Esophagus squamous epithelium (tissue), 5 donors: ENCODE measurements at regions not wholly inside any gene's neighbourhood (a gene's known extent, or its start where the extent isn't known, plus 50 kb on each side); places are given as distances from the start of the nearest gene placed in this dataset.
"Not testable (repeated sequence)": the region's sequence is repeated elsewhere in the genome, so short reads cannot be mapped to it uniquely, and the experiment has no call there.

ENCODE experiments used
- DNase-seq: peaks from one replicate; lab custom pipeline; 2025; lab: John Stamatoyannopoulos, UW
- H3K27ac ChIP-seq, 4 donors: fragments of 200-600 bp; sonication (generic); one replicate each; pipeline ENCODE4 v1.5.1; 2016 to 2019; ENCODE audit warnings: mild to moderate bottlenecking in 1 of 4
- H3K27me3 ChIP-seq, 4 donors: fragments of 200-600 bp; sonication (generic); 1 replicate in 3 of 4; 2 replicates in 1 of 4; pipeline versions ENCODE4 v1.5.1 to v1.6.0; 2017 to 2021; ENCODE audit warnings: antibody characterized with exemption in 1 of 4
- H3K36me3 ChIP-seq, 3 donors: fragments of 200-600 bp; sonication (generic); one replicate each; pipeline ENCODE4 v1.5.1; 2016 to 2019
- H3K4me1 ChIP-seq, 3 donors: fragments of 200-600 bp; sonication (generic); one replicate each; pipeline ENCODE4 v1.5.1; 2017 to 2019
- H3K4me3 ChIP-seq, 4 donors: fragments of 200-600 bp; sonication (generic); 1 replicate in 3 of 4; 2 replicates in 1 of 4; pipeline ENCODE4 v1.5.1; 2016 to 2019; ENCODE audit warnings: mild to moderate bottlenecking in 2 of 4, moderate library complexity in 1 of 4
- H3K9me3 ChIP-seq, 3 donors: fragments of 200-600 bp; sonication (generic); one replicate each; pipeline ENCODE4 v1.5.1; 2016 to 2019
- CTCF ChIP-seq, 6 experiments: fragments of 450-650 bp in 4 of 6; fragments of 200-600 bp in 2 of 6; sonication (generic) in 2 of 6; IDR thresholded peaks; one replicate each; pipeline ENCODE4 v1.5.1; 2016 to 2019; ENCODE audit warnings: antibody characterized with exemption in 6 of 6, mild to moderate bottlenecking in 4 of 6, moderate library complexity in 4 of 6
- POLR2A ChIP-seq, 4 donors: fragments of 450-650 bp; IDR thresholded peaks; one replicate each; pipeline ENCODE4 v1.6.1; 2017; ENCODE audit warnings: antibody characterized with exemption in 4 of 4, mild to moderate bottlenecking in 4 of 4, moderate library complexity in 3 of 4
- WGBS, 2 donors: methylation state at CpG; one replicate each; pipeline ENCODE4 v1.1.5; 2018; 5-methylcytosine and 5-hydroxymethylcytosine counted together
- intact Hi-C: fragments of 100-400 bp; cut with DNase I; formaldehyde crosslinking; loops from one replicate; pipeline ENCODE4 v1.15.0; 2022
- donor health status: DM: yes; HTN: yes; CAD: no.

DNA sequence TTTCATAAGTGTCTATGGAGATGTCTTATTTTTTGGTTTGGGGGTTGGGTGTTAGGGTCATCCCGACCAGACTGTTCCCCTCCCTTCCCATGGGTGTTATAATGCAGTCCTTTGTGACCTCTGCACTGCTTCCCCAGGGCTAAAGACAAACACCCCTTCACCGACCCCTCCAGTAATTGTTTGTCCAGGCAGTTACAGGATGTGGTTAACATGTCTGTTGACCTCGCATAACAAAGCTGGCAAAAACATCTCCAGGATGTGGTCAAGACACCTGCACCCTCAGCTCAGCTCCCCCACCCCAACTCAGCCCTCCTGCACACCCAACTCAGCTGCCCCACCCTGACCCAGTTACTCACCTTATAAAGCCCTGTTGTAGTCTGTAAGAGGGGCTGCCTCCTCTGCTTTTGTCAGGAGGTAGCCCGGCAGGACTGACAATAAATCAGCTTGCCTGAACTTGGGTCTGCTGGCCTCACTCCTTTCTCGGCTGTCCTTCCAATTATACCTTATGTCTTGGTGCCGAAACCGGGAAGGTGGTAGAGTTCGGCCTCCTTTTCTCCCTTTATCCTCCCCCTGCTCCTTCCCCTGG, 102.2 kb downstream of the ZNF92 start:
- H3K36me3 ChIP-seq = no peaks in the 10 kb centered on the region
- no peaks in the 10 kb centered on the region for H3K9me3 ChIP-seq
- no peak for TF ChIP-seq POLR2A (IDR thresholded peaks at IDR 0.05)
- TF ChIP-seq CTCF (IDR thresholded peaks at IDR 0.05) = no peak
- no peaks in the 10 kb centered on the region for H3K27me3 ChIP-seq
- DNase-seq = no peak
- no peak overlapping the region for H3K27ac ChIP-seq
- intact Hi-C loops = no loop called here
- 51 to 59% methylated on average over 7 to 8 of the region's 8 CpGs for WGBS, 2 donors
- no peaks in the 10 kb centered on the region for H3K4me1 ChIP-seq
- H3K4me3 ChIP-seq = no peak overlapping the region

DNA sequence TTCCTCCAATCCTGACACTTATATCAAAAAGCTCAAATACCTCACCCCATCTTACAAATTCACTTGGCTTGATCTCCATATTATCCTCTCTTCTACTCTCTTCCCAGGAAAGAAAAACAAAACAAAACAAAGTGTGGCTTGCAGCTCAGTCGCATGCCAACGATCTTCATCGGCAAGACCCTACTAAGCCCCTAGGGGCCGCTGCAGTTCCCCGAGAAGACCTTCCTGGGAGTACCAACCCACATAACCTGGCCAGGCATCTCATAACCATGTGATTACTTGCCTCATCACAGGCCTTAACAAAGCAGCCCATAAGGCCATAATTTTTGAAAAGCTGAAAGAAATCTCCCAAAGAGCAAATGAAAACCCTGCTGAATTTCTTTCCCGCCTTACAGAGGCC, 103.7 kb downstream of the ZNF92 start:
- no peaks in the 10 kb centered on the region for H3K36me3 ChIP-seq
- intact Hi-C loops = no loop called here
- WGBS, 2 donors = 67 to 77% methylated on average over 6 of the region's 6 CpGs
- no peak overlapping the region for H3K4me3 ChIP-seq
- no peak for DNase-seq
- H3K9me3 ChIP-seq = no peaks in the 10 kb centered on the region
- no peak overlapping the region for H3K27ac ChIP-seq
- no peaks in the 10 kb centered on the region for H3K4me1 ChIP-seq
- TF ChIP-seq CTCF (IDR thresholded peaks at IDR 0.05) (no peak), POLR2A (IDR thresholded peaks at IDR 0.05) (no peak)
- H3K27me3 ChIP-seq = no peaks in the 10 kb centered on the region

- H3K4me3 ChIP-seq = no peak overlapping the region
- no peak for DNase-seq
- TF ChIP-seq CTCF (IDR thresholded peaks at IDR 0.05) (no peak), POLR2A (IDR thresholded peaks at IDR 0.05) (no peak)
- intact Hi-C loops = no loop called here
- 85 to 86% methylated on average over 8 of the region's 8 CpGs for WGBS, 2 donors
- peaks cover 0 to 33% (median 8%) of the 10 kb centered on the region in 3 donors for H3K9me3 ChIP-seq
- no peaks in the 10 kb centered on the region for H3K27me3 ChIP-seq
- H3K4me1 ChIP-seq = no peaks in the 10 kb centered on the region
- no peaks in the 10 kb centered on the region for H3K36me3 ChIP-seq
- no peak overlapping the region for H3K27ac ChIP-seq
These were observed 115.7 kb downstream of the ZNF92 start for GRCh38 chr7:65489260-65489767.

- H3K9me3 ChIP-seq, H3K4me1 ChIP-seq, H3K27ac ChIP-seq, H3K36me3 ChIP-seq, intact Hi-C loops, H3K27me3 ChIP-seq, DNase-seq, H3K4me3 ChIP-seq: not testable (repeated sequence)
- 66 to 76% methylated on average over 2 of the region's 2 CpGs for WGBS, 2 donors
These were observed 123.0 kb downstream of the ZNF92 start for GRCh38 chr7:65496697-65497096.

GRCh38 chr7:65503434-65504152, 129.9 kb downstream of the ZNF92 start:
- Histone ChIP-seq H3K4me1 (peaks cover 0 to under 1% (median 0%) of the 10 kb centered on the region in 3 donors), H3K27me3 (peaks cover 0 to 3% (median 0%) of the 10 kb centered on the region in 4 donors), H3K9me3 (no peaks in the 10 kb centered on the region), H3K36me3 (no peaks in the 10 kb centered on the region), H3K4me3 (no peak overlapping the region), H3K27ac (no peak overlapping the region)
- DNase-seq = no peak
- TF ChIP-seq POLR2A (IDR thresholded peaks at IDR 0.05) (no peak), CTCF (IDR thresholded peaks at IDR 0.05) (no peak)
- intact Hi-C loops = no loop called here

DNA sequence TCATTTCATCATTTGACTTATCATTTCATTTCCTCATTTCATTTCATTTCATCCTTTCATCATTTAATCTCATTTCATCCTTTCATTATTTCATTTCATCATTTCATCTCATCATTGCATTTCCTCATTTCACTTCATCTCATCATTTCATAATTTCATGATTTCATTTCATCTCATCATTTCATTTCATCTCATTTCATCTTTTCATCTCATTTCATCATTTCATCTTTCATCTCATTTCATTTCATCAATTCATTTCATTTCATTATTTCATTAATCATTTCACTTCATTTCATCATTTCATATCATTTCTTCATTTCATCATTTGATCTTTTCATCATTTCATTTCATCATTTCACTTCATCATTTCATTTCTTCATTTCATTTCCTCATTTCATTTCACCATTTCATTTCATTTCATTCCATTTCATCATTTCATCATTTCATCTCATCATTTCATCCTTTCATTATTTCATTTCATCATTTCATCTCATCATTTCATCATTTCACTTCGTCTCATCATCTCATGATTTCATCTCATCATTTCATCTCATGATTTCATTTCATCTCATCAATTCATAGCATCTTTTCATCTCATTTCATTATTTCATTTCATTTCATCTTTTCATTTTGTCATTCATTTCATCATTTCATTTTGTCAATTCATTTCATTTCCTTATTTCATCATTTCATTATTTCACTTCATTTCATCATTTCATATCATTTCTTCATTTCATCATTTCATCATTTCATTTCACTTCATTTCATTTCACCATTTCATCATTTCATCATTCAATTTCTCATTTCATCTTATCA, 131.1 kb downstream of the ZNF92 start:
- DNase-seq, intact Hi-C loops, H3K36me3 ChIP-seq, H3K27ac ChIP-seq, H3K9me3 ChIP-seq, H3K4me3 ChIP-seq: not testable (repeated sequence)
- peaks cover 0 to 15% (median 5%) of the 10 kb centered on the region in 4 donors for H3K27me3 ChIP-seq
- peaks cover 0 to 12% (median 0%) of the 10 kb centered on the region in 3 donors for H3K4me1 ChIP-seq
- 60 to 81% methylated on average over 1 of the region's 1 CpG for WGBS, 2 donors

DNA sequence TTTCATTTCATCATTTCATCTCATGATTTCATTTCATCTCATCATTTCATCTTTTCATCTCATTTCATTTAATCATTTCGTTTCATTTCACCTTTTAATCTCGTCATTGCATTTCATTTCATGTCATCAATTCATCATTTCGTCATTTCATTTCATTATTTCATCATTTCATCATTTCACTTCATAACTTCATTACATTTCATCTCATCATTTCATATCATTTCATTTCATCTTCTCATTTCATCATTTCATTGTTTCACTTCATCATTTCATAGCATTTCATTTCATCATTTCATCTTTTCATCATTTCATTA, 131.6 kb downstream of the ZNF92 start:
- intact Hi-C loops, DNase-seq, H3K4me3 ChIP-seq, H3K36me3 ChIP-seq, H3K9me3 ChIP-seq, H3K27ac ChIP-seq: not testable (repeated sequence)
- peaks cover 0 to 18% (median 0%) of the 10 kb centered on the region in 3 donors for H3K4me1 ChIP-seq
- WGBS, 2 donors = 44 to 56% methylated on average over 3 of the region's 3 CpGs
- peaks cover 0 to 20% (median 9%) of the 10 kb centered on the region in 4 donors for H3K27me3 ChIP-seq

GRCh38 chr7:65508581-65509367, 135.1 kb downstream of the ZNF92 start:
- intact Hi-C loops, H3K9me3 ChIP-seq, DNase-seq, H3K27ac ChIP-seq, H3K36me3 ChIP-seq: not testable (repeated sequence)
- Histone ChIP-seq H3K4me3 (peak overlapping the region; percentile 29 to 60 (median 47)), H3K4me1 (peaks cover 0 to 19% (median 0%) of the 10 kb centered on the region in 3 donors), H3K27me3 (peaks cover 0 to 38% (median 9%) of the 10 kb centered on the region in 4 donors)
- WGBS, 2 donors = 0 to 2% methylated on average over 9 to 28 of the region's 85 CpGs
